ENCODE measurements at regions not wholly inside any gene's neighbourhood (a gene's known extent, or its start where the extent isn't known, plus 50 kb on each side); places are given as distances from the start of the nearest gene placed in this dataset.

GRCh38 chrX:118222421-118222820 lies 105.8 kb upstream of the KLHL13 start:
- Histone ChIP-seq H3K27ac (ENCODE audit: low read length) (no peak overlapping the region), H4K20me1 (ENCODE audit: insufficient read depth, low read length) (no peaks in the 10 kb centered on the region), H3K4me2 (ENCODE audit: low read depth, low read length) (no peak overlapping the region), H3K9me2 (replicated peaks; ENCODE audit: insufficient read depth, low read length) (no peaks in the 10 kb centered on the region), H3K36me3 (replicated peaks; ENCODE audit: insufficient read depth, low read length) (no peaks in the 10 kb centered on the region), H3K4me3 (ENCODE audit: low read length) (no peak overlapping the region), H3K79me2 (ENCODE audit: low read length) (no peaks in the 10 kb centered on the region), H3K9ac (ENCODE audit: low read length) (no peak overlapping the region), H2AFZ (ENCODE audit: low read length) (no peak overlapping the region), H3K9me3 (replicated peaks; ENCODE audit: insufficient read depth, low read length) (no peaks in the 10 kb centered on the region), H3F3A (ENCODE audit: insufficient read depth, low read length) (no peaks in the 10 kb centered on the region), H3K4me1 (ENCODE audit: low read length) (no peaks in the 10 kb centered on the region), H3K27me3 (replicated peaks; ENCODE audit: insufficient read depth, low read length) (peaks cover 3% of the 10 kb centered on the region; the same call in 1 of the 2 replicates)
- TF ChIP-seq CTCF (IDR thresholded peaks at IDR 0.05; ENCODE audit: low read length) (no peak), EZH2phosphoT487 (IDR thresholded peaks at IDR 0.05; ENCODE audit: low read length) (no peak), EZH2 (optimal IDR thresholded peaks at IDR 0.05; ENCODE audit: low read depth, low read length) (no peak)
- no peak for DNase-seq

GRCh38 chrX:118225711-118226428 lies 109.3 kb upstream of the KLHL13 start:
- Histone ChIP-seq H3K27me3 (replicated peaks; ENCODE audit: insufficient read depth, low read length) (no peaks in the 10 kb centered on the region), H3K79me2 (ENCODE audit: low read length) (no peaks in the 10 kb centered on the region), H3K4me3 (ENCODE audit: low read length) (no peak overlapping the region), H3K9me3 (replicated peaks; ENCODE audit: insufficient read depth, low read length) (no peaks in the 10 kb centered on the region), H2AFZ (ENCODE audit: low read length) (no peak overlapping the region), H4K20me1 (ENCODE audit: insufficient read depth, low read length) (no peaks in the 10 kb centered on the region), H3K27ac (ENCODE audit: low read length) (no peak overlapping the region), H3K4me1 (ENCODE audit: low read length) (no peaks in the 10 kb centered on the region), H3K4me2 (ENCODE audit: low read depth, low read length) (peak overlapping the region; percentile 28; the same call in 1 of the 2 replicates), H3F3A (ENCODE audit: insufficient read depth, low read length) (no peaks in the 10 kb centered on the region), H3K9ac (ENCODE audit: low read length) (no peak overlapping the region), H3K36me3 (replicated peaks; ENCODE audit: insufficient read depth, low read length) (no peaks in the 10 kb centered on the region), H3K9me2 (replicated peaks; ENCODE audit: insufficient read depth, low read length) (no peaks in the 10 kb centered on the region)
- DNase-seq = peak; percentile 40
- TF ChIP-seq EZH2 (optimal IDR thresholded peaks at IDR 0.05; ENCODE audit: low read depth, low read length) (no peak), EZH2phosphoT487 (IDR thresholded peaks at IDR 0.05; ENCODE audit: low read length) (no peak), CTCF (IDR thresholded peaks at IDR 0.05; ENCODE audit: low read length) (peak; percentile 59)

GRCh38 chrX:118228041-118228440 lies 111.4 kb upstream of the KLHL13 start:
- TF ChIP-seq EZH2 (optimal IDR thresholded peaks at IDR 0.05; ENCODE audit: low read depth, low read length) (no peak), EZH2phosphoT487 (IDR thresholded peaks at IDR 0.05; ENCODE audit: low read length) (no peak), CTCF (IDR thresholded peaks at IDR 0.05; ENCODE audit: low read length) (no peak)
- Histone ChIP-seq H3K9me3 (replicated peaks; ENCODE audit: insufficient read depth, low read length) (no peaks in the 10 kb centered on the region), H2AFZ (ENCODE audit: low read length) (no peak overlapping the region), H4K20me1 (ENCODE audit: insufficient read depth, low read length) (no peaks in the 10 kb centered on the region), H3K36me3 (replicated peaks; ENCODE audit: insufficient read depth, low read length) (no peaks in the 10 kb centered on the region), H3K9ac (ENCODE audit: low read length) (no peak overlapping the region), H3K79me2 (ENCODE audit: low read length) (no peaks in the 10 kb centered on the region), H3K4me3 (ENCODE audit: low read length) (no peak overlapping the region), H3F3A (ENCODE audit: insufficient read depth, low read length) (no peaks in the 10 kb centered on the region), H3K27ac (ENCODE audit: low read length) (no peak overlapping the region), H3K9me2 (replicated peaks; ENCODE audit: insufficient read depth, low read length) (no peaks in the 10 kb centered on the region), H3K27me3 (replicated peaks; ENCODE audit: insufficient read depth, low read length) (no peaks in the 10 kb centered on the region), H3K4me2 (ENCODE audit: low read depth, low read length) (no peak overlapping the region), H3K4me1 (ENCODE audit: low read length) (no peaks in the 10 kb centered on the region)
- no peak for DNase-seq
